A549 (cell line): ENCODE measurements at regions not wholly inside any gene's neighbourhood (a gene's known extent, or its start where the extent isn't known, plus 50 kb on each side); places are given as distances from the start of the nearest gene placed in this dataset.

ENCODE experiments used
- ATAC-seq, 2 experiments: fragments of 200-7000 bp in 1 of 2; fragments of >200 bp in 1 of 2; cut with Nextera tagmentation in 1 of 2; cut with Tn5 transposase in 1 of 2; 3 replicates each; pipeline versions ENCODE4 v1.8.0 to v1.9.1; 2018 to 2020; ENCODE audit warnings: mild to moderate bottlenecking in 1 of 2, moderate library complexity in 1 of 2
- CTCF ChIA-PET: fragments of 300-600 bp; sonication (Branson Sonifier 250); formaldehyde crosslinking; extraction: SDS; loops from one replicate; lab custom pipeline; 2021; ENCODE audit warnings: antibody characterized with exemption, inconsistent platforms; lab: Yijun Ruan, JAX
- POLR2A ChIA-PET: fragments of 350-600 bp; formaldehyde crosslinking; extraction: SDS; loops from one replicate; lab custom pipeline; 2021; ENCODE audit warnings: antibody characterized with exemption, inconsistent platforms; lab: Yijun Ruan, JAX
- DNase-seq, 2 experiments: peaks; one replicate each; pipeline versions ENCODE4 v3.0.0 to v3.0.0-alpha.2; 2011 to 2016; ENCODE audit warnings: low read depth in 1 of 2, low spot score in 1 of 2
- FAIRE-seq: peaks from 2 replicates; lab custom pipeline; 2011; peaks lifted over from hg19 to GRCh38; lab: Jason Lieb, UNC
- H3K27ac ChIP-seq, 2 experiments: fragments of >200 bp; sonication (Bioruptor Twin); formaldehyde crosslinking; 3 replicates each; pipeline ENCODE4 v1.5.1; 2016 to 2017
- H3K4me1 ChIP-seq: fragments of >200 bp; sonication (Bioruptor Twin); formaldehyde crosslinking; 3 replicates; pipeline ENCODE4 v1.6.1; 2016
- H3K4me2 ChIP-seq: fragments of >200 bp; sonication (Bioruptor Twin); formaldehyde crosslinking; 3 replicates; pipeline ENCODE4 v1.6.1; 2016
- H3K4me3 ChIP-seq: fragments of >200 bp; sonication (Bioruptor Twin); formaldehyde crosslinking; 3 replicates; pipeline ENCODE4 v1.5.1; 2016
- H3K9me3 ChIP-seq: fragments of >200 bp; sonication (Bioruptor Twin); formaldehyde crosslinking; 3 replicates; pipeline ENCODE4 v1.6.1; 2016
- BHLHE40 ChIP-seq: IDR thresholded peaks from 2 replicates; pipeline ENCODE4 v1.6.1; 2012; ENCODE audit warnings: low read depth, low read length, inconsistent platforms
- CBX2 ChIP-seq: fragments of 200-600 bp; sonication (generic); IDR thresholded peaks from 2 replicates; pipeline ENCODE4 v1.6.1; 2016; ENCODE audit warnings: low read depth, mild to moderate bottlenecking, borderline replicate concordance
- CBX8 ChIP-seq: fragments of 200-600 bp; sonication (generic); IDR thresholded peaks from 2 replicates; pipeline ENCODE4 v1.6.1; 2016
- CHD4 ChIP-seq: fragments of 200-600 bp; sonication (generic); IDR thresholded peaks from 2 replicates; pipeline ENCODE4 v1.6.1; 2016; ENCODE audit warnings: antibody characterized with exemption, mild to moderate bottlenecking, borderline replicate concordance
- EHF ChIP-seq: fragments of 250-450 bp; sonication (Bioruptor Pico); IDR thresholded peaks from 2 replicates; pipeline ENCODE4 v1.5.0; 2020; ENCODE audit warnings: mild to moderate bottlenecking
- EHMT2 ChIP-seq: fragments of 200-600 bp; sonication (generic); IDR thresholded peaks from 2 replicates; pipeline ENCODE4 v1.6.1; 2016; ENCODE audit warnings: antibody characterized with exemption, low read depth, mild to moderate bottlenecking, moderate library complexity
- FOXS1 ChIP-seq: fragments of 250-450 bp; sonication (Bioruptor Pico); IDR thresholded peaks from 2 replicates; pipeline ENCODE4 v1.5.0; 2020; ENCODE audit warnings: mild to moderate bottlenecking, moderate library complexity
- HOXB13 ChIP-seq: fragments of 250-450 bp; sonication (Bioruptor Pico); IDR thresholded peaks from 2 replicates; pipeline ENCODE4 v1.5.0; 2020; ENCODE audit warnings: low read depth, mild to moderate bottlenecking, moderate library complexity
- HOXB5 ChIP-seq: fragments of 250-450 bp; sonication (Bioruptor Pico); IDR thresholded peaks from 2 replicates; pipeline ENCODE4 v1.5.0; 2020; ENCODE audit warnings: mild to moderate bottlenecking, moderate library complexity
- KDM1A ChIP-seq: fragments of 200-600 bp; sonication (generic); IDR thresholded peaks from 2 replicates; pipeline ENCODE4 v1.6.1; 2016; ENCODE audit warnings: low read depth, mild to moderate bottlenecking
- KDM5A ChIP-seq: fragments of 200-600 bp; sonication (generic); IDR thresholded peaks from 2 replicates; pipeline ENCODE4 v1.6.1; 2016; ENCODE audit warnings: antibody characterized with exemption, mild to moderate bottlenecking
- NFE2L2 ChIP-seq: fragments of 150-350 bp; conservative IDR thresholded peaks from 2 replicates; pipeline ENCODE4 v1.6.1; 2014; ENCODE audit warnings: low read length
- NR3C1 ChIP-seq: fragments of >200 bp; sonication (Bioruptor Twin); formaldehyde crosslinking; IDR thresholded peaks from 3 replicates; pipeline ENCODE4 v1.6.1; 2017
- PBX3 ChIP-seq: IDR thresholded peaks from 2 replicates; pipeline ENCODE4 v1.6.1; 2012
- PHF8 ChIP-seq: fragments of 200-600 bp; sonication (generic); IDR thresholded peaks from 2 replicates; pipeline ENCODE4 v1.6.1; 2016; ENCODE audit warnings: low read depth, mild to moderate bottlenecking, antibody characterized with exemption, moderate library complexity, borderline replicate concordance
- POLR2AphosphoS2 ChIP-seq: conservative IDR thresholded peaks from 2 replicates; pipeline ENCODE4 v1.6.1; 2012; ENCODE audit warnings: low read length, improper control_type of control experiment, inconsistent platforms
- RCOR1 ChIP-seq: fragments of 150-350 bp; IDR thresholded peaks from 2 replicates; pipeline ENCODE4 v1.6.1; 2014; ENCODE audit warnings: antibody characterized with exemption, low read length, low read depth
- REST ChIP-seq: fragments of 200-600 bp; sonication (generic); IDR thresholded peaks from 2 replicates; pipeline ENCODE4 v1.6.1; 2016; ENCODE audit warnings: antibody characterized with exemption, mild to moderate bottlenecking, moderate library complexity
- RFX5 ChIP-seq: fragments of 450-650 bp; IDR thresholded peaks from 2 replicates; pipeline ENCODE4 v1.7.1; 2014; ENCODE audit warnings: antibody characterized with exemption, mild to moderate bottlenecking, moderate library complexity
- SREBF2 ChIP-seq: fragments of 450-650 bp; IDR thresholded peaks from 2 replicates; pipeline ENCODE4 v1.6.1; 2014; ENCODE audit warnings: mild to moderate bottlenecking, moderate library complexity
- TFCP2L1 ChIP-seq: fragments of 250-450 bp; sonication (Bioruptor Pico); IDR thresholded peaks from 2 replicates; pipeline ENCODE4 v1.5.0; 2021; ENCODE audit warnings: mild to moderate bottlenecking
- WGBS: methylation state at CpG from one replicate; pipeline ENCODE4 v1.1.6; 2017; ENCODE audit errors: missing lambda C conversion rate; 5-methylcytosine and 5-hydroxymethylcytosine counted together

- H3K4me1 ChIP-seq, result no peaks in the 10 kb centered on the region
- DNase-seq (no peak), FAIRE-seq (no peak), ATAC-seq (no peak)
- no peak overlapping the region for H3K4me2 ChIP-seq
- no peak overlapping the region for H3K27ac ChIP-seq
- TF ChIP-seq CBX8, result no peak
- TF ChIP-seq KDM5A, result no peak
- TF ChIP-seq HOXB5 (CRISPR knock-in tag), result no peak
- TF ChIP-seq SREBF2, result no peak
- TF ChIP-seq POLR2AphosphoS2, result no peak
- TF ChIP-seq PBX3, result no peak
- no peak for TF ChIP-seq RCOR1
- TF ChIP-seq CHD4, result no peak
- no peak for TF ChIP-seq RFX5
- no peak for TF ChIP-seq FOXS1 (CRISPR knock-in tag)
- TF ChIP-seq BHLHE40, result no peak
- no peak for TF ChIP-seq CBX2
- TF ChIP-seq NFE2L2, result no peak
- no peak for TF ChIP-seq TFCP2L1 (CRISPR knock-in tag)
- POLR2A ChIA-PET, result no interaction called here
- CTCF ChIA-PET, result no interaction called here
- no peaks in the 10 kb centered on the region for H3K9me3 ChIP-seq
- 24% methylated on average over 14 of the region's 15 CpGs for WGBS
- no peak overlapping the region for H3K4me3 ChIP-seq
Observed at GRCh38 chr1:4019606-4020331, 119.7 kb upstream of the C1orf174 start.

- DNase-seq (no peak), ATAC-seq (no peak), FAIRE-seq (no peak)
- CTCF ChIA-PET, result no interaction called here
- TF ChIP-seq PHF8 (no peak), KDM1A (no peak), REST (no peak), BHLHE40 (no peak), KDM5A (no peak), POLR2AphosphoS2 (no peak), NR3C1 (no peak), EHMT2 (no peak), EHF (no peak), TFCP2L1 (CRISPR knock-in tag) (no peak), CBX8 (no peak), HOXB13 (no peak)
- Histone ChIP-seq H3K27ac (no peak overlapping the region), H3K4me1 (no peaks in the 10 kb centered on the region), H3K9me3 (no peaks in the 10 kb centered on the region), H3K4me3 (no peak overlapping the region), H3K4me2 (no peak overlapping the region)
- WGBS, result 0% methylated on average over 3 of the region's 9 CpGs
- POLR2A ChIA-PET, result no interaction called here
Observed at GRCh38 chr1:4020449-4020848, 120.4 kb upstream of the C1orf174 start.
